Right lobe of liver (tissue), 4 donors: ENCODE measurements at regions not wholly inside any gene's neighbourhood (a gene's known extent, or its start where the extent isn't known, plus 50 kb on each side); places are given as distances from the start of the nearest gene placed in this dataset.

Experiments
- CTCF ChIP-seq, 4 donors: fragments of 200-600 bp in 3 of 4; fragments of 450-650 bp in 1 of 4; IDR thresholded peaks; one replicate each; pipeline versions ENCODE4 v1.5.1 to v1.8.0; 2016 to 2022; ENCODE audit warnings: antibody characterized with exemption in 4 of 4, mild to moderate bottlenecking in 2 of 4
- POLR2A ChIP-seq: fragments of 450-650 bp; IDR thresholded peaks from one replicate; pipeline ENCODE4 v1.6.1; 2017; ENCODE audit warnings: antibody characterized with exemption, mild to moderate bottlenecking
- donor health status: DM: no; HTN: no; CAD: no.
- donor health status: DM: no; HTN: no; CAD: no.
- donor health status: DM: no; HTN: yes; CAD: no.

- no peak for TF ChIP-seq CTCF (IDR thresholded peaks at IDR 0.05)
- TF ChIP-seq POLR2A, result no peak
These were observed 305.9 kb upstream of the RORA start for GRCh38 chr15:61534986-61535385.
